ENCODE measurements at regions not wholly inside any gene's neighbourhood (a gene's known extent, or its start where the extent isn't known, plus 50 kb on each side); places are given as distances from the start of the nearest gene placed in this dataset.
"Not testable (repeated sequence)": the region's sequence is repeated elsewhere in the genome, so short reads cannot be mapped to it uniquely, and the experiment has no call there.

DNA sequence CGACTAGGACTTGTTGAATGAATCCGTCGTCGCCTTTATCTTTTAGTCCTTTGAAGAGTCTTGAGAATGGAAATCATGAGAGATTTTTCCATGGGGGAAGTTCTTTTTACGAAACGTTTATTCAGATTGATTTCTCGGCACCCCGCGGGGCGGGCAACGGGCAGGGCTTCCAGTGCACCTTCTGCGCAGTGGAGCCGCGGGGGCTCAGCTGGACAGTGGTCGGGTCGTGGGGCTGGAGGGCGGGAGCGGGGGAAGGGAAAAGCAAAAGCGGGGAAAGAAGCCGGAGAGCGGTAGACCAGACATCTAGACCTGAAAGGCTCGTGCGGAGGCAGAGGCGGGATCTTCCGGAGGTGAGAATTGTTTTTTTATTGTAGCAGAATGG, 103.0 kb downstream of the NBPF11 start:
- not testable (repeated sequence) for ATAC-seq

GRCh38 chr1:148048423-148049114, 103.5 kb downstream of the NBPF11 start:
- not testable (repeated sequence) for ATAC-seq

- ATAC-seq: not testable (repeated sequence)
Measured at GRCh38 chr1:148045872-148046271, 106.2 kb downstream of the NBPF11 start.

DNA sequence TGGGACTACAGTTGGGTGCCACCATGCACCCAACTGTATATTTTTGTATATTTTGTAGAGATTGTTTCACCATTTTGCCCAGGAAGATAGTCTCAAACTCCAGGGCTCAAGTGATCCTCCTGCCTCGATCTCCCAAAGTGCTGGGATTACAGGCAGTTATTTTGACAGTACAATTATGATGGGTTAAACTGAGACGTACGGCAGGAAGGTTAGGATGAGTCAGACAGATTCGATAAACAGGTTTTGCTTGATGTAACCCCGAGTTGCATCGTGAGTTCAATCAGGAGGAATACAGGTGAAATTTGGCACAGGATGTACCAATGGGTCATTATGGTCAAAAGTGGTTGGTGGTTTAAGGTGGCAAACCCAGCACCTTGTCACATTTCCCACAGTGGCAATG, 107.6 kb downstream of the NBPF11 start:
- ATAC-seq: peak; percentile 67

Measured in esophagus mucosa (tissue), 1 donor.